HPDE6-E6E7 (cell line): ENCODE measurements at regions not wholly inside any gene's neighbourhood (a gene's known extent, or its start where the extent isn't known, plus 50 kb on each side); places are given as distances from the start of the nearest gene placed in this dataset.

Experiments used
- DNase-seq: peaks from one replicate; pipeline ENCODE4 v3.0.0; 2011; ENCODE audit warnings: missing footprints; ENCODE audit errors: extremely low spot score

DNA sequence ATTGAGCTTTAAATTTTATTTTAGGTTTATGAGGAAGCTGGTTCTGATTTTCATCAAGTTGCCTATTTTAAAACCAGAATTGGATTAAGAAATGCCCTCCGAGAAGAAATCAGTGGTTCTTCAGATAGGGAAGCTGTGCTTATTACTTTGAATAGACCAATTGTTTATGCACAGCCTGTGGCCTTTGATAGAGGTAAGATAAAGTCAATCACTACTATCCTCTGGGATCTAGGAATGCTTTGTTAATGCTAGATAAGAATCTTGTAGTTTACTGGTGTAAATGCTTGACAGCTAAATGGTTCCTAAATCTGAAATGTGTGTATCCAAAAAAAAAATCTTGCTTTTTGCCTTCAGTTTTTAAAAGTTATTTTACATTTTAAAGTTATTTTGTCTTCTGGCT is 73.0 kb upstream of the ADAD1 start:
- DNase-seq = no peak

- no peak for DNase-seq
Measured at GRCh38 chr4:122309988-122310626, 68.7 kb upstream of the ADAD1 start.

GRCh38 chr4:122313006-122313646 is 65.7 kb upstream of the ADAD1 start:
- DNase-seq = no peak

DNA sequence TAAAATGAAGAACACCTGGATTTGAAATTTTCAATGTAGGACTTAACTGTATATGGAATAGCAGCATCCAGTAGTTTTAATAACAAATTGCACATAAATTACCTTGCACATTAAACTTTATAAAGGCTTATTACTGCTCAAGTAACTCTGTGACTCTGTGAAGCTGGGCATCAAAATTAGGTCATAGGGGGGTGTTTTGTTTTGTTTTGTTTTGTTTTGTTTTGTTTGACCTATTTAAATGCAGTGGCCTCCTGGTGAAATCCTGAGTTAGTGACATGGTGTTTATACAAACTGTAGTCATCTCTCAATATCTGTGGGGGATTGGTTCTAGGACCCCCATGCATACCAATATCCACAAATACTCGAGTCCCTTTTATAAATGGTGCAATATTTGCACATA is 51.9 kb upstream of the ADAD1 start:
- DNase-seq = no peak

- DNase-seq = no peak
Measured at GRCh38 chr4:122328893-122329292, 49.9 kb upstream of the ADAD1 start.
